SK-N-SH (cell line): ENCODE measurements at regions not wholly inside any gene's neighbourhood (a gene's known extent, or its start where the extent isn't known, plus 50 kb on each side); places are given as distances from the start of the nearest gene placed in this dataset.

Source experiments
- CTCF ChIA-PET: fragments of 300-600, 350-600 bp; formaldehyde crosslinking; extraction: SDS; loops from one replicate; lab custom pipeline; 2021; lab: Yijun Ruan, JAX
- POLR2A ChIA-PET: fragments of 350-600 bp; sonication (Branson Sonifier 250); formaldehyde crosslinking; extraction: SDS; loops from one replicate; lab custom pipeline; 2020; ENCODE audit warnings: antibody characterized with exemption, inconsistent platforms; lab: Yijun Ruan, JAX
- DNase-seq: peaks from one replicate; pipeline ENCODE4 v3.0.0; 2012
- H2AFZ ChIP-seq: fragments of 200-600 bp; sonication (generic); 2 replicates; pipeline ENCODE4 v1.8.1; 2016; ENCODE audit warnings: antibody characterized with exemption, mild to moderate bottlenecking, low read depth
- H3F3A ChIP-seq: fragments of 200-600 bp; sonication (generic); replicated peaks from 2 replicates; pipeline ENCODE3; 2016; ENCODE audit warnings: antibody characterized with exemption, mild to moderate bottlenecking; ENCODE audit not compliant: insufficient read depth
- H3K27ac ChIP-seq, 2 experiments: fragments of 200-500 bp in 1 of 2; fragments of 200-600 bp in 1 of 2; sonication (Bioruptor generic) in 1 of 2; sonication (generic), shearing (Covaris generic) in 1 of 2; 2 replicates each; pipeline versions ENCODE4 v1.5.1 to v1.6.1; 2014 to 2016; ENCODE audit warnings: low read depth in 2 of 2, inconsistent platforms in 1 of 2, low read length in 1 of 2, mild to moderate bottlenecking in 1 of 2, mixed read lengths in 1 of 2
- H3K27me3 ChIP-seq: fragments of 200-600 bp; sonication (generic), shearing (Covaris generic); 2 replicates; pipeline ENCODE4 v1.6.1; 2016; ENCODE audit warnings: mixed run types; ENCODE audit not compliant: insufficient read depth
- H3K36me3 ChIP-seq, 2 experiments: fragments of 200-500 bp in 1 of 2; fragments of 200-600 bp in 1 of 2; sonication (Bioruptor generic) in 1 of 2; sonication (generic) in 1 of 2; replicated peaks in 1 of 2; 2 replicates each; pipeline versions ENCODE3 to v1.5.1; 2014 to 2016; ENCODE audit warnings: low read length in 1 of 2, mild to moderate bottlenecking in 1 of 2; ENCODE audit not compliant: insufficient read depth in 2 of 2, control insufficient read depth in 1 of 2
- H3K4me1 ChIP-seq, 2 experiments: fragments of 200-500 bp in 1 of 2; fragments of 200-600 bp in 1 of 2; sonication (Bioruptor generic) in 1 of 2; sonication (generic), shearing (Covaris generic) in 1 of 2; 2 replicates each; pipeline versions ENCODE4 v1.5.1 to v1.6.1; 2014 to 2016; ENCODE audit warnings: low read depth in 1 of 2, low read length in 1 of 2, mixed run types in 1 of 2; ENCODE audit not compliant: insufficient read depth in 2 of 2, control insufficient read depth in 1 of 2
- H3K4me2 ChIP-seq: fragments of 200-600 bp; sonication (generic), shearing (Covaris generic); 2 replicates; pipeline ENCODE4 v1.6.1; 2017; ENCODE audit warnings: mixed run types
- H3K4me3 ChIP-seq, 2 experiments: fragments of 200-500 bp in 1 of 2; fragments of 200-600 bp in 1 of 2; sonication (Bioruptor generic) in 1 of 2; sonication (generic), shearing (Covaris generic) in 1 of 2; 2 replicates each; pipeline versions ENCODE4 v1.5.1 to v1.8.1; 2014 to 2016; ENCODE audit warnings: low read depth in 2 of 2, inconsistent platforms in 1 of 2, low read length in 1 of 2, mild to moderate bottlenecking in 1 of 2, mixed read lengths in 1 of 2, moderate library complexity in 1 of 2
- H3K79me2 ChIP-seq: fragments of 200-600 bp; sonication (generic); 2 replicates; pipeline ENCODE4 v1.8.1; 2017; ENCODE audit warnings: mild to moderate bottlenecking; ENCODE audit not compliant: insufficient read depth
- H3K9ac ChIP-seq: fragments of 200-600 bp; sonication (generic); 2 replicates; pipeline ENCODE4 v1.6.1; 2017; ENCODE audit warnings: mixed run types
- H3K9me2 ChIP-seq: fragments of 200-600 bp; sonication (generic); 2 replicates; pipeline ENCODE4 v1.6.1; 2017; ENCODE audit warnings: mixed run types
- H3K9me3 ChIP-seq: fragments of 200-600 bp; sonication (generic); 2 replicates; pipeline ENCODE4 v1.6.1; 2017; ENCODE audit warnings: mixed run types, mild to moderate bottlenecking, moderate library complexity
- H4K20me1 ChIP-seq: fragments of 200-600 bp; sonication (generic); 2 replicates; pipeline ENCODE4 v1.6.1; 2017; ENCODE audit warnings: mild to moderate bottlenecking, mixed run types; ENCODE audit not compliant: insufficient read depth
- CHD2 ChIP-seq: fragments of 150-350 bp; IDR thresholded peaks from 2 replicates; pipeline ENCODE4 v1.6.1; 2018; ENCODE audit warnings: low read length; ENCODE audit not compliant: partially characterized antibody
- CTCF ChIP-seq: fragments of 200-600 bp; sonication (generic); IDR thresholded peaks from 2 replicates; pipeline ENCODE4 v1.6.1; 2017; ENCODE audit warnings: antibody characterized with exemption, mild to moderate bottlenecking, moderate library complexity
- ELF1 ChIP-seq: IDR thresholded peaks from 2 replicates; pipeline ENCODE4 v1.4.0; 2012
- EP300 ChIP-seq, 2 experiments: IDR thresholded peaks; 2 replicates each; pipeline versions ENCODE4 v1.4.0 to v1.6.1; 2012; ENCODE audit warnings: borderline replicate concordance in 1 of 2, low read depth in 1 of 2, low read length in 1 of 2
- FOSL2 ChIP-seq: IDR thresholded peaks from 2 replicates; pipeline ENCODE4 v1.4.0; 2012; ENCODE audit warnings: low read depth, mild to moderate bottlenecking, moderate library complexity, borderline replicate concordance
- FOXM1 ChIP-seq: IDR thresholded peaks from 2 replicates; pipeline ENCODE4 v1.4.0; 2012; ENCODE audit warnings: low read depth, mild to moderate bottlenecking
- GABPA ChIP-seq: IDR thresholded peaks from 2 replicates; pipeline ENCODE4 v1.4.0; 2012; ENCODE audit warnings: low read depth, mild to moderate bottlenecking
- GATA2 ChIP-seq: sonication (generic); formaldehyde crosslinking; IDR thresholded peaks from 2 replicates; pipeline ENCODE4 v1.5.0; 2020; ENCODE audit warnings: mild to moderate bottlenecking, missing genetic modification reagents
- IRF3 ChIP-seq: fragments of 150-350 bp; IDR thresholded peaks from 2 replicates; pipeline ENCODE4 v1.6.1; 2016; ENCODE audit warnings: mild to moderate bottlenecking, low read depth, low read length
- MEF2A ChIP-seq: IDR thresholded peaks from 2 replicates; pipeline ENCODE4 v1.4.0; 2012; ENCODE audit warnings: low read depth, borderline replicate concordance
- MXI1 ChIP-seq: IDR thresholded peaks from 2 replicates; pipeline ENCODE4 v1.6.1; 2012; ENCODE audit warnings: mild to moderate bottlenecking, low read depth, low read length, improper control_type of control experiment
- RCOR1 ChIP-seq: fragments of 150-350 bp; IDR thresholded peaks from 2 replicates; pipeline ENCODE4 v1.6.1; 2017; ENCODE audit warnings: antibody characterized with exemption, low read length
- RFX5 ChIP-seq: IDR thresholded peaks from 2 replicates; pipeline ENCODE4 v1.6.1; 2012; ENCODE audit warnings: mild to moderate bottlenecking, improper control_type of control experiment, low read length
- RXRA ChIP-seq: IDR thresholded peaks from 2 replicates; pipeline ENCODE4 v1.4.0; 2012; ENCODE audit warnings: low read depth, mild to moderate bottlenecking, borderline replicate concordance
- SIN3A ChIP-seq: IDR thresholded peaks from 2 replicates; pipeline ENCODE4 v1.6.1; 2012; ENCODE audit warnings: low read depth, mild to moderate bottlenecking, low read length, moderate library complexity, borderline replicate concordance
- SMC3 ChIP-seq: IDR thresholded peaks from 2 replicates; pipeline ENCODE4 v1.6.1; 2012; ENCODE audit warnings: low read depth, low read length, improper control_type of control experiment
- TCF12 ChIP-seq: IDR thresholded peaks from 2 replicates; pipeline ENCODE4 v1.4.0; 2012
- USF2 ChIP-seq: fragments of 150-350 bp; IDR thresholded peaks from 2 replicates; pipeline ENCODE4 v1.6.1; 2017; ENCODE audit warnings: antibody characterized with exemption, low read length, low read depth, borderline replicate concordance
- ZBTB33 ChIP-seq: IDR thresholded peaks from 2 replicates; pipeline ENCODE4 v1.4.0; 2012; ENCODE audit warnings: low read depth, borderline replicate concordance
- WGBS: methylation state at CpG from one replicate; pipeline ENCODE4 v1.1.6; 2017; ENCODE audit warnings: low lambda C conversion rate; 5-methylcytosine and 5-hydroxymethylcytosine counted together
- TF ChIP-seq, protein P1 (sequence below): IDR thresholded peaks from 2 replicates; pipeline ENCODE4 v1.4.0; 2012; ENCODE audit warnings: low read depth
- TF ChIP-seq, protein P2 (sequence below): IDR thresholded peaks from 2 replicates; pipeline ENCODE4 v1.6.1; 2012; ENCODE audit warnings: mild to moderate bottlenecking, low read depth, low read length, moderate library complexity

DNA sequence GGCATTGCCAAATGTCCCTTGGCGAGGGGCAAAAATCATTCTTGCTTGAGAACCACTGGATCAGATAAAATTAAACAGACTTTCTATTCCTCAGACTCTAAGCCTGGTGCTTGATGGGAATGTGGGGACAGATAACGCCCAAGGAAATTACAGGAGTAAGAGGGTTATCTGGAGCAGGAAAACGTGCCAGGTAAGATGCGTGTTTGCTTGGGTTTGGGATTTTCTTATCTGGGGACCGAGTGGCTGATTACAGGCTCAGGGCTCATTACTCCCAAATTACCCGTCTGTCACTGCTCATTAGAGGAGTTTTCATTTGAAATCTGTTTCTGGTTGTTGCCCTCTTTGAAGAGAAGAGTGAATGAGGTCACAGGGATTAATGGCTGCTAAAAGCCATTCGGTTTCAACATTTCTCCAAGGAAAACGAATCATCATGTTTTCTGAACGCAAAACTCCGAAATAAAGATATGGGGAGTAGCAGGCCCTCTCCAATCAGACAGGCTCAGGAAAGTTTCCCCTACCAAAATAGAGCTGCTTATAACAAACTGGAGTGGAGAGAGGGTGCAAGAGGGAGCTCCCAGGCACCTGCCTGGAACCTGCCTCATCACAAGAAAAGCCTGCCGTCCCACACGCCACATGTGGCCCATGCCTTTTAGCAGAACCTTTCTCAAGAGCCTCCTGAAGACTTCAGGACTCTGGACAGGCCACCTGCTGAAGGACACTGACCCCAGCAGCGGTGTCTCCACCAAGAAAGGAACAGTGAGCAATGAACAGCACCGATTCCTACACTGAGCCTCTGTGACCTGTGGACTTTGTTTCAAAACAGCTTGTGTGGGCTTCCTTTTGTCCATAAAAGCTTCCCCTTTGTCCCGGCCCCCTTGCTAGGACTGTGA lies 136.4 kb downstream of the ICE1 start (continued):
- TF ChIP-seq RFX5 = peak; percentile 16; the same call in 1 of the 2 replicates
- TF ChIP-seq, protein P1, sequence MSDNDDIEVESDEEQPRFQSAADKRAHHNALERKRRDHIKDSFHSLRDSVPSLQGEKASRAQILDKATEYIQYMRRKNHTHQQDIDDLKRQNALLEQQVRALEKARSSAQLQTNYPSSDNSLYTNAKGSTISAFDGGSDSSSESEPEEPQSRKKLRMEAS = no peak
- peak; percentile 41 for TF ChIP-seq CHD2
- no peak for TF ChIP-seq SIN3A

GRCh38 chr5:5558102-5558501 lies 135.6 kb downstream of the ICE1 start:
- no peak overlapping the region for H2AFZ ChIP-seq
- peak overlapping the region in 1 of 2 experiments; percentile 99; a peak in 2 of 4 replicates for H3K27ac ChIP-seq
- no peak for DNase-seq
- H3K79me2 ChIP-seq = no peaks in the 10 kb centered on the region
- H4K20me1 ChIP-seq = no peaks in the 10 kb centered on the region
- H3K4me2 ChIP-seq = no peak overlapping the region
- WGBS = 34% methylated on average over 6 of the region's 6 CpGs
- ChIA-PET CTCF (interaction anchor here (0.6 to 4.1 kb wide), 2 partner anchors 61 to 153 kb away, joined by 3 to 11 read pairs; no protein-coding TSS in a partner anchor), POLR2A (no interaction called here)
- H3K9ac ChIP-seq = no peak overlapping the region
- no peaks in the 10 kb centered on the region for H3K9me2 ChIP-seq
- no peak overlapping the region for H3K4me3 ChIP-seq
- no peaks in the 10 kb centered on the region for H3K9me3 ChIP-seq
- H3K4me1 ChIP-seq = peaks cover 0 to 33% of the 10 kb centered on the region in 2 experiments; a peak in 2 of 4 replicates
- no peaks in the 10 kb centered on the region for H3F3A ChIP-seq
- no peaks in the 10 kb centered on the region for H3K36me3 ChIP-seq
- H3K27me3 ChIP-seq = no peaks in the 10 kb centered on the region
- no peak for TF ChIP-seq FOXM1
- no peak for TF ChIP-seq SMC3
- TF ChIP-seq FOSL2 = no peak
- no peak for TF ChIP-seq MXI1
- no peak for TF ChIP-seq TCF12
- no peak for TF ChIP-seq RFX5
- TF ChIP-seq MEF2A = no peak
- no peak for TF ChIP-seq EP300 (IDR thresholded peaks at IDR 0.05; ENCODE audit: borderline replicate concordance in 1 of 2, low read depth in 1 of 2, low read length in 1 of 2)
- no peak for TF ChIP-seq RCOR1
- TF ChIP-seq ELF1 = no peak
- no peak for TF ChIP-seq CHD2
- TF ChIP-seq RXRA = no peak
- TF ChIP-seq USF2 = no peak
- TF ChIP-seq CTCF = no peak
- TF ChIP-seq ZBTB33 = no peak
- TF ChIP-seq GABPA = no peak
- TF ChIP-seq IRF3 = no peak
- TF ChIP-seq, protein P2, sequence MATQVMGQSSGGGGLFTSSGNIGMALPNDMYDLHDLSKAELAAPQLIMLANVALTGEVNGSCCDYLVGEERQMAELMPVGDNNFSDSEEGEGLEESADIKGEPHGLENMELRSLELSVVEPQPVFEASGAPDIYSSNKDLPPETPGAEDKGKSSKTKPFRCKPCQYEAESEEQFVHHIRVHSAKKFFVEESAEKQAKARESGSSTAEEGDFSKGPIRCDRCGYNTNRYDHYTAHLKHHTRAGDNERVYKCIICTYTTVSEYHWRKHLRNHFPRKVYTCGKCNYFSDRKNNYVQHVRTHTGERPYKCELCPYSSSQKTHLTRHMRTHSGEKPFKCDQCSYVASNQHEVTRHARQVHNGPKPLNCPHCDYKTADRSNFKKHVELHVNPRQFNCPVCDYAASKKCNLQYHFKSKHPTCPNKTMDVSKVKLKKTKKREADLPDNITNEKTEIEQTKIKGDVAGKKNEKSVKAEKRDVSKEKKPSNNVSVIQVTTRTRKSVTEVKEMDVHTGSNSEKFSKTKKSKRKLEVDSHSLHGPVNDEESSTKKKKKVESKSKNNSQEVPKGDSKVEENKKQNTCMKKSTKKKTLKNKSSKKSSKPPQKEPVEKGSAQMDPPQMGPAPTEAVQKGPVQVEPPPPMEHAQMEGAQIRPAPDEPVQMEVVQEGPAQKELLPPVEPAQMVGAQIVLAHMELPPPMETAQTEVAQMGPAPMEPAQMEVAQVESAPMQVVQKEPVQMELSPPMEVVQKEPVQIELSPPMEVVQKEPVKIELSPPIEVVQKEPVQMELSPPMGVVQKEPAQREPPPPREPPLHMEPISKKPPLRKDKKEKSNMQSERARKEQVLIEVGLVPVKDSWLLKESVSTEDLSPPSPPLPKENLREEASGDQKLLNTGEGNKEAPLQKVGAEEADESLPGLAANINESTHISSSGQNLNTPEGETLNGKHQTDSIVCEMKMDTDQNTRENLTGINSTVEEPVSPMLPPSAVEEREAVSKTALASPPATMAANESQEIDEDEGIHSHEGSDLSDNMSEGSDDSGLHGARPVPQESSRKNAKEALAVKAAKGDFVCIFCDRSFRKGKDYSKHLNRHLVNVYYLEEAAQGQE = no peak
- no peak for TF ChIP-seq GATA2
